ENCODE measurements at regions not wholly inside any gene's neighbourhood (a gene's known extent, or its start where the extent isn't known, plus 50 kb on each side); places are given as distances from the start of the nearest gene placed in this dataset.
"Not testable (repeated sequence)": the region's sequence is repeated elsewhere in the genome, so short reads cannot be mapped to it uniquely, and the experiment has no call there.

DNA sequence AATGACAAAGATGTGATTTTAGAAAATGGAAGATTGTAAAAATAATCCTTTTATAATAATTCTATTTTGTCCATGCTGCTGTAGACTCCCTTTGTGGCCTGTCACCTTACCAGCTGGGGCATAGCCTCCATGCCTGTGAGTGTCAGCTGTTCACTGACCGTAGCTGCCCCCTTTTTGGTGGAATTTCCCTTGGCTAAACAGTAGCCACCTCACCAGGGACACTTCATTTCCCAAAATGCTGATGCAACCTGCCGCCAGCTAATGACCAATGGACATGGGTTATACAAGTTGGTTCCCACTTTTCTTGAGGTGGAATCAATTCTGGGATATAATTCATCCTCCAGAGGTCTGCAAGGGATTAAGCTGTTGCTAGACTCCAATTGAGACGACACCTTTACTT lies 368.4 kb downstream of the PRDM5 start:
- no peak overlapping the region for H3K4me3 ChIP-seq
- intact Hi-C loops (cut with DNase I) = no loop called here
- 44 to 68% (median 46%) methylated on average over 3 of the region's 3 CpGs for WGBS, 3 donors
- H3K27ac ChIP-seq = no peak overlapping the region
- H3K27me3 ChIP-seq (ENCODE audit: insufficient read depth in 3 of 3, low read length in 2 of 3) = no peaks in the 10 kb centered on the region
- H3K9me3 ChIP-seq = no peaks in the 10 kb centered on the region
- no peaks in the 10 kb centered on the region for H3K36me3 ChIP-seq (ENCODE audit: insufficient read depth in 1 of 2, low read depth in 1 of 2)
- H3K4me1 ChIP-seq = peaks cover 16% of the 10 kb centered on the region
- TF ChIP-seq, protein P1, sequence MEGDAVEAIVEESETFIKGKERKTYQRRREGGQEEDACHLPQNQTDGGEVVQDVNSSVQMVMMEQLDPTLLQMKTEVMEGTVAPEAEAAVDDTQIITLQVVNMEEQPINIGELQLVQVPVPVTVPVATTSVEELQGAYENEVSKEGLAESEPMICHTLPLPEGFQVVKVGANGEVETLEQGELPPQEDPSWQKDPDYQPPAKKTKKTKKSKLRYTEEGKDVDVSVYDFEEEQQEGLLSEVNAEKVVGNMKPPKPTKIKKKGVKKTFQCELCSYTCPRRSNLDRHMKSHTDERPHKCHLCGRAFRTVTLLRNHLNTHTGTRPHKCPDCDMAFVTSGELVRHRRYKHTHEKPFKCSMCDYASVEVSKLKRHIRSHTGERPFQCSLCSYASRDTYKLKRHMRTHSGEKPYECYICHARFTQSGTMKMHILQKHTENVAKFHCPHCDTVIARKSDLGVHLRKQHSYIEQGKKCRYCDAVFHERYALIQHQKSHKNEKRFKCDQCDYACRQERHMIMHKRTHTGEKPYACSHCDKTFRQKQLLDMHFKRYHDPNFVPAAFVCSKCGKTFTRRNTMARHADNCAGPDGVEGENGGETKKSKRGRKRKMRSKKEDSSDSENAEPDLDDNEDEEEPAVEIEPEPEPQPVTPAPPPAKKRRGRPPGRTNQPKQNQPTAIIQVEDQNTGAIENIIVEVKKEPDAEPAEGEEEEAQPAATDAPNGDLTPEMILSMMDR (IDR thresholded peaks at IDR 0.05) = no peak
- DNase-seq = no peak
- no peak for ATAC-seq

DNA sequence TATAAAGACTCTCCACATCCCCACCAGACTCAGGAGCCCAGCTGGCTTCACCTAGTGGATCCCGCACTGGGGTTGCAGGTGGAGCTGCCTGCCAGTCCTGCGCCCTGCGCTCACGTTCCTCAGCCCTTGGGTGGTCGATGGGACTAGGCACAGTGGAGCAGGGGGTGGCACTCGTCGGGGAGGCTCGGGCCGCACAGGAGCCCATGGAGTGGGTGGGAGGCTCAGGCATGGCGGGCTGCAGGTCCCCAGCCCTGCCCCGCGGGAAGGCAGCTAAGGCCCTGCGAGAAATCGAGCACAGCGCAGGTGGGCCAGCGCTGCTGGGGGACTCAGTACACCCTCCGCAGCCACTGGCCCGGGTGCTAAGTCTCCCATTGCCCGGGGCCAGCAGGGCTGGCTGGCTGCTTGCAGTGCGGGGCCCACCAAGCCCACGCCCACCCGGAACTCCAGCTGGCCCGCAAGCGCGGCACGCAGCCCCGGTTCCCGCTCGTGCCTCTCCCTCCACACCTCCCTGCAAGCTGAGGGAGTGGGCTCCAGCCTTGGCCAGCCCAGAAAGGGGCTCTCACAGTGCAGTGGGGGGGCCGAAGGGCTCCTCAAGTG lies 371.8 kb downstream of the PRDM5 start:
- H3K27me3 ChIP-seq (ENCODE audit: insufficient read depth in 3 of 3, low read length in 2 of 3); H3K9me3 ChIP-seq; H3K4me3 ChIP-seq; H3K36me3 ChIP-seq (ENCODE audit: insufficient read depth in 1 of 2, low read depth in 1 of 2); DNase-seq; H3K27ac ChIP-seq; ATAC-seq; intact Hi-C loops (cut with DNase I): not testable (repeated sequence)
- peaks cover 13% of the 10 kb centered on the region for H3K4me1 ChIP-seq
- WGBS, 3 donors = 91 to 94% (median 93%) methylated on average over 19 to 30 of the region's 30 CpGs

DNA sequence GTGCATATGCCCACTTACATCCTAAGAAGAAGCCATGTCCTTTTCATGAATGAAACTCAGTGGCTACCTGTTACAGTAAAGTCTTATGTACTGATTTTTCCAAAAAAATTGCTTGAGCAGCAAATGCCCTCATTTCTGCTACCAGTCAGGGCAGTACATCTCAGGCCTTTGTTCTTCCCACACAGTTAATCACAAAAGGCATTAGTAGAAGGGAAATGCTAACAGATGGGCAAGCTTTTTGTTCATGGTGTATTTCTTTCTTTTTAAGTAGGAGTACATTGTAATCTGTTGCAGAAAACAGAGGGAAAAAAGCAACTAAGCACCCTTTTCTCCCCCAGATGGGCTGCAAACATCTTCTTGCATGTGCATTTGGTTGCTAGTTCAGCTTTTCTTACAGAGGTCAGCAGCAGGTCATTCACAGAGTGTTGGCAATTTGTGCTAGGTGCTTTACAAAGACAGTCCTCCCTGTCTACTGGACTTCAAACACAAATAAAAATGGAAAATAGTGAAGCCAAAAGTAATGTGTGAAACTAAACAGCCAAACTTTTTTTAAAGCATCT lies 373.4 kb downstream of the PRDM5 start:
- no peaks in the 10 kb centered on the region for H3K9me3 ChIP-seq
- no peaks in the 10 kb centered on the region for H3K4me1 ChIP-seq
- intact Hi-C loops (cut with DNase I) = no loop called here
- H3K36me3 ChIP-seq (ENCODE audit: insufficient read depth in 1 of 2, low read depth in 1 of 2) = no peaks in the 10 kb centered on the region
- DNase-seq (no peak), ATAC-seq (no peak)
- H3K27ac ChIP-seq = no peak overlapping the region
- H3K27me3 ChIP-seq (ENCODE audit: insufficient read depth in 3 of 3, low read length in 2 of 3) = no peaks in the 10 kb centered on the region
- TF ChIP-seq, protein P1 (IDR thresholded peaks at IDR 0.05) = no peak
- H3K4me3 ChIP-seq = no peak overlapping the region

DNA sequence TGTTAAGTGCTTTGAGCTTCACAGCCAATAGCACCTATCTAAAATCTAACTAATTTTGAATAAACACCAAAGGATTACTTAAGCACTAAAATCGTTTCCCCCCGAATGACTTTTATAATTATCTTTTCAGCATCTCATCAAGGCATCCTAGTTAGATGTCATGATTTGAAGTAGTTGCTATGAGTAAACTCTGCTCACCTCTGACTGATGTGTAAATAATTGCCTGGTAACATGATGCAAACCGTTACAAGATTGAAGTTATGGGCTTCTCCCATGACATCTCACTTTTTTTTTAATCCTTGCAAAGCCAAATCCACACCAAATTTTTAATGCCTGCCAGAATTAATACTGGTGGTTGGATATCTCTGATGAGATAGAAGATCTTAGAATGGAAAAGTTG lies 377.1 kb downstream of the PRDM5 start:
- TF ChIP-seq, protein P1 (IDR thresholded peaks at IDR 0.05) = no peak
- 61 to 72% (median 63%) methylated on average over 3 of the region's 3 CpGs for WGBS, 3 donors
- no peaks in the 10 kb centered on the region for H3K36me3 ChIP-seq (ENCODE audit: insufficient read depth in 1 of 2, low read depth in 1 of 2)

DNA sequence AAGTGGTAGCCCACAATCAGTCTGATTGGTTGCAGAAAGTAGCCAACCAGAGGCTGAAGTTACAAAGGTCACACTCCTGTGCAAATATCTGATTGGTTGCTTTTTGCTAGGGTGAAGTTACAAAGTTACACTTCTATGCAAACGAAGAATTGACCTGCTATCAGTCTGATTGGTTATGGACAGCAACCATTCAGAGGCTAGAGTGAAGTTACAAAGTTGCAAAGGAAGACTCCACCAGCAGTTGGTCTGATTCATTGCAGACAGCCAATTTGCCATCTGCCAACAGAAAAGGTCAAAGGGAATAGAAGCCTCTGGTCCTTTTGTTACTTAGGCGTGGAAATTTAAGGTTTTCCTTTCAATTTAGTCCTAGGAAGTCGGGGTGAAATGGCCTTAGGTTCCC lies 377.7 kb downstream of the PRDM5 start:
- Histone ChIP-seq H3K36me3 (ENCODE audit: insufficient read depth in 1 of 2, low read depth in 1 of 2) (no peaks in the 10 kb centered on the region), H3K27ac (no peak overlapping the region), H3K4me1 (no peaks in the 10 kb centered on the region), H3K27me3 (ENCODE audit: insufficient read depth in 3 of 3, low read length in 2 of 3) (no peaks in the 10 kb centered on the region), H3K4me3 (no peak overlapping the region), H3K9me3 (no peaks in the 10 kb centered on the region)
- TF ChIP-seq, protein P1 (IDR thresholded peaks at IDR 0.05) = no peak
- intact Hi-C loops (cut with DNase I) = no loop called here
- ATAC-seq (no peak), DNase-seq (no peak)
- WGBS, 3 donors = 43 to 45% (median 43%) methylated on average over 3 of the region's 3 CpGs

More for the DNA sequence above, 377.1 kb downstream of the PRDM5 start:
- intact Hi-C loops (cut with DNase I) = no loop called here
- Histone ChIP-seq H3K4me1 (no peaks in the 10 kb centered on the region), H3K27me3 (ENCODE audit: insufficient read depth in 3 of 3, low read length in 2 of 3) (no peaks in the 10 kb centered on the region), H3K27ac (no peak overlapping the region), H3K4me3 (no peak overlapping the region), H3K9me3 (no peaks in the 10 kb centered on the region)
- DNase-seq (no peak), ATAC-seq (no peak)
